ENCODE measurements at regions not wholly inside any gene's neighbourhood (a gene's known extent, or its start where the extent isn't known, plus 50 kb on each side); places are given as distances from the start of the nearest gene placed in this dataset.
A peak's percentile ranks its signal among the peaks of the same experiment; 100 is the strongest.

DNA sequence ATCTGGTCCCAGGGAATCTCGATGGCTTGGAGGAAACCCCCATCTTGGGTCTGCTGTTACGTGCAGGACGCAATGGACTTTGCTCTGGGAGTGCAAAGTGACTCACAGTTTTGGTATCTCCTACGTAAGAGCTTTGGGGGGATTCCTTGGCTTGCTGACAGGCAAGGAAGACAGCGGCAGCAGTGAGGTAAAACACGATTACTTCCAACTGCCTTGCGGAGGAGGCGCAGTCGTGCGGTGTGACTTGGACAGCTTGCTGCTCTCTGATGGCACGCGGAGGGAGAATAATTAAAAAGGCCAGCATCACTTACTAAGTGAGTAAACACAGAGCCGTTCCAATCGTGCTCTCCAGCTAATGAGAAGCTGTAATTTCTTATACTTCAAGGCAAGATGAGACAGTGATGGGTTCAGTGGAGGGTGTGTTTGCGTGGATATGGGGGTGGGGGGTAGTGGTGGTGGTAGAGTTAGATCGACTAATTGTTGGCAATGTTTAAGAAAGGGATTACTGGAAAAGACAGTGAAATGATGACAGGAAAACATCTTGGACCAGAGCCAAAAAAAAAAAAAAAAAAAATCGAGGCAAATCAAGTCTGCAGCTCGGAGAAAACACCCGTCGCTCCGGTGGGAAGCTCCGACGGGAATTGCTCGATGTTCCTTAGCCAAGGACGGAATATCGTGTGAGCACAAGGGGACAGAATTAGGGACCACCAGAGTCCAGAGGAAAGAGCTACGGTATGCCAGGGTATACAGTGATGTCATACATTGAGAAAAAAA lies 184.8 kb upstream of the ZFHX3 start (continued):
- 0 out of 2 replicates have a peak, but pooled peaks have one; percentile 46 for TF ChIP-seq SIN3A (IDR thresholded peaks at IDR 0.05; ENCODE audit: borderline replicate concordance, low read depth, low read length)
- TF ChIP-seq NRF1 (IDR thresholded peaks at IDR 0.05; ENCODE audit: low read depth, low read length): no peak
- TF ChIP-seq RXRA (IDR thresholded peaks at IDR 0.05; ENCODE audit: borderline replicate concordance, low read depth): no peak
- no peak for TF ChIP-seq RCOR1 (IDR thresholded peaks at IDR 0.05; ENCODE audit: low read length)
- no peak for TF ChIP-seq CHD2 (IDR thresholded peaks at IDR 0.05; ENCODE audit: low read length, partially characterized antibody)
- TF ChIP-seq, protein P1, sequence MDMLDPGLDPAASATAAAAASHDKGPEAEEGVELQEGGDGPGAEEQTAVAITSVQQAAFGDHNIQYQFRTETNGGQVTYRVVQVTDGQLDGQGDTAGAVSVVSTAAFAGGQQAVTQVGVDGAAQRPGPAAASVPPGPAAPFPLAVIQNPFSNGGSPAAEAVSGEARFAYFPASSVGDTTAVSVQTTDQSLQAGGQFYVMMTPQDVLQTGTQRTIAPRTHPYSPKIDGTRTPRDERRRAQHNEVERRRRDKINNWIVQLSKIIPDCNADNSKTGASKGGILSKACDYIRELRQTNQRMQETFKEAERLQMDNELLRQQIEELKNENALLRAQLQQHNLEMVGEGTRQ (IDR thresholded peaks at IDR 0.05; ENCODE audit: borderline replicate concordance, low read depth, low read length): no peak
- TF ChIP-seq TCF12 (IDR thresholded peaks at IDR 0.05): peak; percentile 61
- TF ChIP-seq, protein P2, sequence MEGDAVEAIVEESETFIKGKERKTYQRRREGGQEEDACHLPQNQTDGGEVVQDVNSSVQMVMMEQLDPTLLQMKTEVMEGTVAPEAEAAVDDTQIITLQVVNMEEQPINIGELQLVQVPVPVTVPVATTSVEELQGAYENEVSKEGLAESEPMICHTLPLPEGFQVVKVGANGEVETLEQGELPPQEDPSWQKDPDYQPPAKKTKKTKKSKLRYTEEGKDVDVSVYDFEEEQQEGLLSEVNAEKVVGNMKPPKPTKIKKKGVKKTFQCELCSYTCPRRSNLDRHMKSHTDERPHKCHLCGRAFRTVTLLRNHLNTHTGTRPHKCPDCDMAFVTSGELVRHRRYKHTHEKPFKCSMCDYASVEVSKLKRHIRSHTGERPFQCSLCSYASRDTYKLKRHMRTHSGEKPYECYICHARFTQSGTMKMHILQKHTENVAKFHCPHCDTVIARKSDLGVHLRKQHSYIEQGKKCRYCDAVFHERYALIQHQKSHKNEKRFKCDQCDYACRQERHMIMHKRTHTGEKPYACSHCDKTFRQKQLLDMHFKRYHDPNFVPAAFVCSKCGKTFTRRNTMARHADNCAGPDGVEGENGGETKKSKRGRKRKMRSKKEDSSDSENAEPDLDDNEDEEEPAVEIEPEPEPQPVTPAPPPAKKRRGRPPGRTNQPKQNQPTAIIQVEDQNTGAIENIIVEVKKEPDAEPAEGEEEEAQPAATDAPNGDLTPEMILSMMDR (IDR thresholded peaks at IDR 0.05): 0 out of 2 replicates have a peak, but pooled peaks have one; percentile 16

DNA sequence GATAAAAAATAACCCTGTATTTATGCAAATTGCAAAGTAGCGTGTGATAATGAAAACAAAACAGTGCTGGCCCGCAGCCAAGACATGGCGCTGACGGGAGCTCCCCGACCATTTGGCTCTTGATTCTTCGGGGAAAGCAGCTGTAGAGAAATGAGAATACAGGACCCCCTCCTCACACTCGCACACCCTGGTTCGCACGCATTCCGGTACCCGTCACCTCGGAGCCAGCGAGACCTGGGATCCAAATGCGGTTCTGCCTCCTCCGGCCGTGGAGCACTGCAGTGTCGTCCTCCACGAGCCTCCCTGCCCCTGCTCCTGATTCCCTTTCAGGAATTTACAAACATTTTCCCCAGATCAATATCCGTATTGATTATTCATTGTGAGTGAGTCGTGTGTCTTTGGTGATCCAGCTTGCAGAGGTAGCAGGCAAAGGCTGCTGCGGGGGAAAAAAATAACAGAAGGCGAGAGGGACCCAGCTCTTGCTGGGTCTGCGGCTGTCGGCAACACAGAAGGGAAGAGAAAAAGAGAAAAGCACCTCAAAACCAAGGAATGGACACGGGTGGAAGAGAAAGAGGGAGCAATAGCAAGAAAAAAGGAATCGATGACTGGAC lies 184.1 kb upstream of the ZFHX3 start:
- H3K36me3 ChIP-seq (replicated peaks in 1 of 2; ENCODE audit: control insufficient read depth in 1 of 2, insufficient read depth in 2 of 2, low read length in 1 of 2): no peaks in the 10 kb centered on the region
- H3K9ac ChIP-seq: peak overlapping the region; percentile 70
- H3K79me2 ChIP-seq (ENCODE audit: insufficient read depth): no peaks in the 10 kb centered on the region
- H2AFZ ChIP-seq (ENCODE audit: low read depth): peak overlapping the region; percentile 70
- no peaks in the 10 kb centered on the region for H3K9me3 ChIP-seq
- TF ChIP-seq, protein P3, sequence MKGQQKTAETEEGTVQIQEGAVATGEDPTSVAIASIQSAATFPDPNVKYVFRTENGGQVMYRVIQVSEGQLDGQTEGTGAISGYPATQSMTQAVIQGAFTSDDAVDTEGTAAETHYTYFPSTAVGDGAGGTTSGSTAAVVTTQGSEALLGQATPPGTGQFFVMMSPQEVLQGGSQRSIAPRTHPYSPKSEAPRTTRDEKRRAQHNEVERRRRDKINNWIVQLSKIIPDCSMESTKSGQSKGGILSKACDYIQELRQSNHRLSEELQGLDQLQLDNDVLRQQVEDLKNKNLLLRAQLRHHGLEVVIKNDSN (IDR thresholded peaks at IDR 0.05; ENCODE audit: borderline replicate concordance, low read depth): no peak
- TF ChIP-seq MXI1 (IDR thresholded peaks at IDR 0.05; ENCODE audit: low read depth, low read length): 0 out of 2 replicates have a peak, but pooled peaks have one; percentile 16
- peaks cover 5 to 22% of the 10 kb centered on the region in 2 experiments; a peak in 2 of 4 replicates for H3K4me1 ChIP-seq (ENCODE audit: control insufficient read depth in 1 of 2, insufficient read depth in 2 of 2, low read depth in 1 of 2, low read length in 1 of 2)
- no peak overlapping the region for H3K27ac ChIP-seq (ENCODE audit: low read depth in 2 of 2, low read length in 1 of 2)
- peak overlapping the region; percentile 43 to 61 for H3K4me3 ChIP-seq (ENCODE audit: low read depth in 2 of 2, low read length in 1 of 2)
- H3K27me3 ChIP-seq (ENCODE audit: insufficient read depth): no peaks in the 10 kb centered on the region
- 29% methylated on average over 26 of the region's 26 CpGs for WGBS (ENCODE audit: low lambda C conversion rate)
- ChIA-PET POLR2A (no interaction called here), CTCF (interaction anchor here (0.6 to 1.3 kb wide), 6 partner anchors 11 to 512 kb away, joined by 3 to 5 read pairs (median 4); no protein-coding TSS in a partner anchor)
- H3F3A ChIP-seq (replicated peaks; ENCODE audit: insufficient read depth): no peaks in the 10 kb centered on the region
- no peaks in the 10 kb centered on the region for H3K9me2 ChIP-seq
- peak overlapping the region; percentile 92 for H3K4me2 ChIP-seq
- H4K20me1 ChIP-seq (ENCODE audit: insufficient read depth): no peaks in the 10 kb centered on the region
- peak; percentile 23 for DNase-seq

Data from SK-N-SH (cell line).